ENCODE measurements at regions not wholly inside any gene's neighbourhood (a gene's known extent, or its start where the extent isn't known, plus 50 kb on each side); places are given as distances from the start of the nearest gene placed in this dataset.

- Histone ChIP-seq H3K27me3 (no peaks in the 10 kb centered on the region), H3K27ac (no peak overlapping the region), H3K4me3 (no peak overlapping the region), H3K36me3 (no peaks in the 10 kb centered on the region), H3K4me1 (no peaks in the 10 kb centered on the region), H3K9me3 (no peaks in the 10 kb centered on the region)
- TF ChIP-seq, protein P1, sequence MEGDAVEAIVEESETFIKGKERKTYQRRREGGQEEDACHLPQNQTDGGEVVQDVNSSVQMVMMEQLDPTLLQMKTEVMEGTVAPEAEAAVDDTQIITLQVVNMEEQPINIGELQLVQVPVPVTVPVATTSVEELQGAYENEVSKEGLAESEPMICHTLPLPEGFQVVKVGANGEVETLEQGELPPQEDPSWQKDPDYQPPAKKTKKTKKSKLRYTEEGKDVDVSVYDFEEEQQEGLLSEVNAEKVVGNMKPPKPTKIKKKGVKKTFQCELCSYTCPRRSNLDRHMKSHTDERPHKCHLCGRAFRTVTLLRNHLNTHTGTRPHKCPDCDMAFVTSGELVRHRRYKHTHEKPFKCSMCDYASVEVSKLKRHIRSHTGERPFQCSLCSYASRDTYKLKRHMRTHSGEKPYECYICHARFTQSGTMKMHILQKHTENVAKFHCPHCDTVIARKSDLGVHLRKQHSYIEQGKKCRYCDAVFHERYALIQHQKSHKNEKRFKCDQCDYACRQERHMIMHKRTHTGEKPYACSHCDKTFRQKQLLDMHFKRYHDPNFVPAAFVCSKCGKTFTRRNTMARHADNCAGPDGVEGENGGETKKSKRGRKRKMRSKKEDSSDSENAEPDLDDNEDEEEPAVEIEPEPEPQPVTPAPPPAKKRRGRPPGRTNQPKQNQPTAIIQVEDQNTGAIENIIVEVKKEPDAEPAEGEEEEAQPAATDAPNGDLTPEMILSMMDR (IDR thresholded peaks at IDR 0.05), result no peak
- TF ChIP-seq POLR2A (IDR thresholded peaks at IDR 0.05), result no peak
- no peak for DNase-seq
These were observed 913.2 kb upstream of the TYRP1 start for GRCh38 chr9:11779971-11780370.

GRCh38 chr9:11792870-11793269, 900.3 kb upstream of the TYRP1 start:
- TF ChIP-seq, protein P1 (IDR thresholded peaks at IDR 0.05), result no peak
- TF ChIP-seq POLR2A (IDR thresholded peaks at IDR 0.05), result no peak
- peaks cover 0 to 3% (median 0%) of the 10 kb centered on the region in 4 donors for H3K9me3 ChIP-seq
- no peak overlapping the region for H3K27ac ChIP-seq
- no peaks in the 10 kb centered on the region for H3K36me3 ChIP-seq
- H3K27me3 ChIP-seq, result no peaks in the 10 kb centered on the region
- no peak overlapping the region for H3K4me3 ChIP-seq
- DNase-seq, result no peak
- H3K4me1 ChIP-seq, result no peaks in the 10 kb centered on the region

GRCh38 chr9:11794984-11795383, 898.2 kb upstream of the TYRP1 start:
- H3K36me3 ChIP-seq, result no peaks in the 10 kb centered on the region

GRCh38 chr9:11805969-11806368, 887.2 kb upstream of the TYRP1 start:
- Histone ChIP-seq H3K27me3 (no peaks in the 10 kb centered on the region), H3K36me3 (no peaks in the 10 kb centered on the region), H3K4me3 (no peak overlapping the region), H3K9me3 (no peaks in the 10 kb centered on the region), H3K27ac (no peak overlapping the region), H3K4me1 (no peaks in the 10 kb centered on the region)
- DNase-seq, result no peak
- TF ChIP-seq, protein P1 (IDR thresholded peaks at IDR 0.05), result no peak

More at GRCh38 chr9:11794984-11795383, 898.2 kb upstream of the TYRP1 start:
- Histone ChIP-seq H3K27ac (no peak overlapping the region), H3K9me3 (no peaks in the 10 kb centered on the region), H3K4me3 (no peak overlapping the region), H3K4me1 (no peaks in the 10 kb centered on the region), H3K27me3 (no peaks in the 10 kb centered on the region)
- TF ChIP-seq, protein P1 (IDR thresholded peaks at IDR 0.05), result no peak
- no peak for TF ChIP-seq POLR2A (IDR thresholded peaks at IDR 0.05)
- DNase-seq, result no peak

- H3K27ac ChIP-seq, result no peak overlapping the region
- no peaks in the 10 kb centered on the region for H3K4me1 ChIP-seq
- no peaks in the 10 kb centered on the region for H3K36me3 ChIP-seq
- H3K27me3 ChIP-seq, result no peaks in the 10 kb centered on the region
- peaks cover 0 to 5% (median 0%) of the 10 kb centered on the region in 4 donors for H3K9me3 ChIP-seq
- DNase-seq, result no peak
- no peak overlapping the region for H3K4me3 ChIP-seq
- no peak for TF ChIP-seq POLR2A (IDR thresholded peaks at IDR 0.05)
- TF ChIP-seq, protein P1 (IDR thresholded peaks at IDR 0.05), result no peak
These were observed 871.7 kb upstream of the TYRP1 start for GRCh38 chr9:11821306-11821975.
